AG10803 (cell line): ENCODE measurements at regions not wholly inside any gene's neighbourhood (a gene's known extent, or its start where the extent isn't known, plus 50 kb on each side); places are given as distances from the start of the nearest gene placed in this dataset.

ENCODE experiments used
- DNase-seq: peaks from one replicate; pipeline ENCODE4 v3.0.0; 2010; ENCODE audit warnings: low read depth
- H3K4me3 ChIP-seq: 2 replicates; pipeline ENCODE4 v1.5.1; 2011; ENCODE audit warnings: mild to moderate bottlenecking, low read length, control low read depth
- TF ChIP-seq, protein P1 (sequence below): conservative IDR thresholded peaks from 2 replicates; pipeline ENCODE4 v1.5.1; 2011; ENCODE audit warnings: mild to moderate bottlenecking, low read length, control low read depth, inconsistent platforms

GRCh38 chrX:42603016-42603415 lies 174.9 kb downstream of the PPP1R2C start:
- H3K4me3 ChIP-seq = no peak overlapping the region
- DNase-seq = no peak
- TF ChIP-seq, protein P1, sequence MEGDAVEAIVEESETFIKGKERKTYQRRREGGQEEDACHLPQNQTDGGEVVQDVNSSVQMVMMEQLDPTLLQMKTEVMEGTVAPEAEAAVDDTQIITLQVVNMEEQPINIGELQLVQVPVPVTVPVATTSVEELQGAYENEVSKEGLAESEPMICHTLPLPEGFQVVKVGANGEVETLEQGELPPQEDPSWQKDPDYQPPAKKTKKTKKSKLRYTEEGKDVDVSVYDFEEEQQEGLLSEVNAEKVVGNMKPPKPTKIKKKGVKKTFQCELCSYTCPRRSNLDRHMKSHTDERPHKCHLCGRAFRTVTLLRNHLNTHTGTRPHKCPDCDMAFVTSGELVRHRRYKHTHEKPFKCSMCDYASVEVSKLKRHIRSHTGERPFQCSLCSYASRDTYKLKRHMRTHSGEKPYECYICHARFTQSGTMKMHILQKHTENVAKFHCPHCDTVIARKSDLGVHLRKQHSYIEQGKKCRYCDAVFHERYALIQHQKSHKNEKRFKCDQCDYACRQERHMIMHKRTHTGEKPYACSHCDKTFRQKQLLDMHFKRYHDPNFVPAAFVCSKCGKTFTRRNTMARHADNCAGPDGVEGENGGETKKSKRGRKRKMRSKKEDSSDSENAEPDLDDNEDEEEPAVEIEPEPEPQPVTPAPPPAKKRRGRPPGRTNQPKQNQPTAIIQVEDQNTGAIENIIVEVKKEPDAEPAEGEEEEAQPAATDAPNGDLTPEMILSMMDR = no peak

GRCh38 chrX:42602566-42602965 lies 175.4 kb downstream of the PPP1R2C start:
- H3K4me3 ChIP-seq = no peak overlapping the region
- no peak for DNase-seq
- TF ChIP-seq, protein P1 = no peak

DNA sequence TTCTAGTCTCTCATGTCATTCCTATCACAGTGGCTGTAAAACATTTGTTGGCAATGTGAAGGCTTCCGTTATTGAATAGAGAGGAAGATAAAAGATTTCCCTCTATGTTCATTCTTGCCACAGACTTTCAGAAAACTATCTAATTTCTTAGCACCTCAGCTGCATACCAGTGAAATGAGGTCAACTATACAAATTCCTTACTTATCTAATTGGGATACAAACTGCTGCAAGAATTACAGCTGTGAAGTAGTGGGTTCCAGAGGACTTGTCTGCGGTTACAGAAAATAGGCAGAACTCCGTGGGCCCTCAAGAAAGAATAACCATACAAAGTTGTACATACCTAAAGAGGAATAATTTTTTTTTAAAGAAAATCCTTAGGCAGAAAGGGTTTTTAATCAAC lies 175.8 kb downstream of the PPP1R2C start:
- DNase-seq = no peak
- H3K4me3 ChIP-seq = no peak overlapping the region
- TF ChIP-seq, protein P1 = no peak

DNA sequence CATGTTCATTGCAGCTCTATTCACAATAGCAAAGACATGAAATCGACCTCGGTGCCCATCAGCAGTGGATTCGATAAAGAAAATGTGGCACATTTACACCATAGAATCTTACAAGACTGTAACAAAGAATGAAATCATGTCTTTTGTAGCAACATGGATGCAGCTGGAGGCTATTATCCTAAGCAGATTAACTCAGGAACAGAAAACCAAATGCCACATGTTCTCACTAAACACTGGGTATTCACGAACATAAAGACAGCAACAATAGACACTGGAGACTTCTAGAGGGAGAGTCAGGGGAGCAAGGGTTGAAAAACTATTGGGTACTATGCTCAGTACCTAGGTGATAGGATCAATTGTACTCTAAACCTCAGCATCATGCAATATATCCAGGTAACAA lies 180.5 kb downstream of the PPP1R2C start:
- TF ChIP-seq, protein P1 = no peak
- H3K4me3 ChIP-seq = no peak overlapping the region
- DNase-seq = no peak

DNA sequence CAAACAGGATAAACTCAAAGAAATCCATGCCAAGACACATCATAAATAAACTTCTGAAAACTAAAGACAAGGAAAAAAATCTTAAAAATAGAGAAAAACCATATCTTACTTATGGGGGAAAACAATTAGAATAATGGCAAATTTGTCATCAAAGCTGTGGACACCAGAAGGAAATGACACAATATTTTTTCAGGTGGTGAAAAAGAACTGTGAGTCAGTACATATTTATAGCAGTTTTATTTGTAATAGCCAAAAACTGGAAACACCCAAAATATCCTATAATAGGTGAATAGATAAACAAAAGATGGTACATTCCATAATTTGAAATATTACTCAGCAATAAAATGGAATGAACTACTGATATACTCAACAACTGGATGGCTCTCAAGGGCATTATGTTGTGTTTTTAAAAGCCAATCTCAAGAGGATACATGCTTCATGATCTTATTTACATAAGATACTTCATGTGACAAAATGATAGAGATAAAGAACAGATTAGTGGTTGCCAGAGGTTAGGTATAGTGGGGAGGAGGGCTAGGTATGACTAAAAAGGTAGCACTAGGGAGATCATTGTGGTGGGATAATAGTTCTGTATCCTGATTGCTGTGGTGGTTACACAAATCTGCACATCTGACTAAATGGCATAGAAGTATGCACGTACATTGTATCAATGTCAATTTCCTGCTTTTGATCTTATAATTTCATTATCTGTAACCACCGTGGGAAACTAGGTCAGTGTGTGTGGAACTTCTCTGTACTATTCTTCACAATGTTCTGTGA lies 191.9 kb downstream of the PPP1R2C start:
- TF ChIP-seq, protein P1 = no peak
- DNase-seq = no peak
- H3K4me3 ChIP-seq = no peak overlapping the region

DNA sequence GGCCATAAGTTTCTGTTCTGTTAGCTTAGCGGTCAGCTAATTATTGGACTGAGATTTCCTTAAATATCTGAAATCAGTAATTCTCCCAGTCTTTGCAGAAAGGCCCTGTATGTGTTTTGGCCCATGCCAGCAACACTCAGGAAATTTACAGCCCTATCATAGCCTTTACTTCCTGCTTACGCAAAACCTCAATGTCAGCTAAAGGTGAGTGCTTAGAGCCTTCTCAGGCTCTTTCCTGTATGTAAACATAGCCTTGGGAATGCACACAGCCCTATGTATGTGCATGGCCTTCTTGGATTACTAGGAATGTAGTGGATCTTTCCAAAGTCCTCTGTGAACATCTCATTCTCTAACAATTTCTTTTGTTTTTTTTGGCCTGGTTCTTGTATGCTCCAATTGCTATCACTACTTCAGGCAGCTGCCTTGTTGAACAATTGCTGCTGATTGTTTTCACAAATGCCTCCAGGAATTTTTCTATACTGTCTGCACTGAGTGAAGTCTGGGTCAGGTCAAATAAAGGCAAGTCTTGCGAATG lies 200.0 kb downstream of the PPP1R2C start:
- TF ChIP-seq, protein P1 = no peak
- H3K4me3 ChIP-seq = no peak overlapping the region
- DNase-seq = no peak

GRCh38 chrX:42567268-42567667 lies 210.7 kb downstream of the PPP1R2C start:
- no peak for DNase-seq
- no peak overlapping the region for H3K4me3 ChIP-seq
- TF ChIP-seq, protein P1 = no peak
